ENCODE measurements at regions not wholly inside any gene's neighbourhood (a gene's known extent, or its start where the extent isn't known, plus 50 kb on each side); places are given as distances from the start of the nearest gene placed in this dataset.

GRCh38 chr4:181424362-181425016 lies 818.7 kb upstream of the TENM3 start:
- intact Hi-C loops (cut with DNase I), result no loop called here
- DNase-seq (ENCODE audit: low spot score), result no peak

GRCh38 chr4:181427076-181427475 lies 816.1 kb upstream of the TENM3 start:
- no peak for DNase-seq (ENCODE audit: low spot score)
- intact Hi-C loops (cut with DNase I), result no loop called here

- intact Hi-C loops (cut with DNase I), result no loop called here
- no peak for DNase-seq (ENCODE audit: low spot score)
Measured at GRCh38 chr4:181431006-181431405, 812.2 kb upstream of the TENM3 start.

GRCh38 chr4:181431661-181432060 lies 811.5 kb upstream of the TENM3 start:
- intact Hi-C loops (cut with DNase I), result no loop called here
- no peak for DNase-seq (ENCODE audit: low spot score)

- no peak for DNase-seq (ENCODE audit: low spot score)
- intact Hi-C loops (cut with DNase I), result no loop called here
Measured at GRCh38 chr4:181432335-181432734, 810.9 kb upstream of the TENM3 start.

- DNase-seq (ENCODE audit: low spot score), result no peak
- intact Hi-C loops (cut with DNase I), result no loop called here
Measured at GRCh38 chr4:181437895-181438294, 805.3 kb upstream of the TENM3 start.

- no peak for DNase-seq (ENCODE audit: low spot score)
- intact Hi-C loops (cut with DNase I), result no loop called here
Measured at GRCh38 chr4:181438641-181439040, 804.6 kb upstream of the TENM3 start.

- intact Hi-C loops (cut with DNase I), result no loop called here
- DNase-seq (ENCODE audit: low spot score), result no peak
Measured at GRCh38 chr4:181443021-181443420, 800.2 kb upstream of the TENM3 start.

GRCh38 chr4:181465826-181466225 lies 777.4 kb upstream of the TENM3 start:
- DNase-seq (ENCODE audit: low spot score), result no peak
- intact Hi-C loops (cut with DNase I), result no loop called here

- intact Hi-C loops (cut with DNase I), result no loop called here
- no peak for DNase-seq (ENCODE audit: low spot score)
Measured at GRCh38 chr4:181468451-181468850, 774.8 kb upstream of the TENM3 start.

GRCh38 chr4:181470306-181470705 lies 772.9 kb upstream of the TENM3 start:
- intact Hi-C loops (cut with DNase I), result no loop called here
- no peak for DNase-seq (ENCODE audit: low spot score)

- DNase-seq (ENCODE audit: low spot score), result no peak
- intact Hi-C loops (cut with DNase I), result no loop called here
Measured at GRCh38 chr4:181475359-181475758, 767.8 kb upstream of the TENM3 start.

- intact Hi-C loops (cut with DNase I), result no loop called here
- DNase-seq (ENCODE audit: low spot score), result no peak
Measured at GRCh38 chr4:181475781-181476507, 767.3 kb upstream of the TENM3 start.

GRCh38 chr4:181476508-181476890 lies 766.7 kb upstream of the TENM3 start:
- intact Hi-C loops (cut with DNase I), result no loop called here
- no peak for DNase-seq (ENCODE audit: low spot score)

GRCh38 chr4:181477591-181477990 lies 765.6 kb upstream of the TENM3 start:
- intact Hi-C loops (cut with DNase I), result no loop called here
- no peak for DNase-seq (ENCODE audit: low spot score)

GRCh38 chr4:181478656-181479055 lies 764.5 kb upstream of the TENM3 start:
- DNase-seq (ENCODE audit: low spot score), result no peak
- intact Hi-C loops (cut with DNase I), result no loop called here

GRCh38 chr4:181479141-181479540 lies 764.1 kb upstream of the TENM3 start:
- intact Hi-C loops (cut with DNase I), result no loop called here
- DNase-seq (ENCODE audit: low spot score), result no peak

- intact Hi-C loops (cut with DNase I), result no loop called here
- no peak for DNase-seq (ENCODE audit: low spot score)
Measured at GRCh38 chr4:181484396-181484795, 758.8 kb upstream of the TENM3 start.

GRCh38 chr4:181488926-181489325 lies 754.3 kb upstream of the TENM3 start:
- no peak for DNase-seq (ENCODE audit: low spot score)
- intact Hi-C loops (cut with DNase I), result no loop called here

GRCh38 chr4:181498148-181498547 lies 745.1 kb upstream of the TENM3 start:
- intact Hi-C loops (cut with DNase I), result no loop called here

GRCh38 chr4:181502611-181503010 lies 740.6 kb upstream of the TENM3 start:
- intact Hi-C loops (cut with DNase I), result loop anchor here in 1 of 2 donors (5.0 kb wide), 1 partner anchor 795 kb away; no protein-coding TSS in a partner anchor
- DNase-seq (ENCODE audit: low spot score), result no peak

More at GRCh38 chr4:181498148-181498547, 745.1 kb upstream of the TENM3 start:
- no peak for DNase-seq (ENCODE audit: low spot score)

Data from posterior vena cava (tissue), 2 donors.